Panc1 (cell line): ENCODE measurements at regions not wholly inside any gene's neighbourhood (a gene's known extent, or its start where the extent isn't known, plus 50 kb on each side); places are given as distances from the start of the nearest gene placed in this dataset.

Experiments
- ATAC-seq: fragments of 200-7000 bp; cut with Tn5 transposase; 2 replicates; pipeline ENCODE4 v1.9.1; 2020; ENCODE audit warnings: mild to moderate bottlenecking, moderate library complexity
- BruUV-seq: library from RNA; stranded (reverse); fragments of 400-500 nt; replicated peaks from 2 replicates; lab custom pipeline; 2021; lab: Mats Ljungman, UMichigan
- CTCF ChIA-PET: fragments of 300-600 bp; sonication (Branson Sonifier 250); formaldehyde crosslinking; loops from one replicate; lab custom pipeline; 2022; ENCODE audit warnings: antibody characterized with exemption; lab: Charles Lee
- POLR2A ChIA-PET: fragments of 300-600 bp; sonication (Branson Sonifier 250); formaldehyde crosslinking; loops from one replicate; lab custom pipeline; 2022; ENCODE audit warnings: antibody characterized with exemption; lab: Charles Lee
- DNase-seq: peaks from one replicate; pipeline ENCODE4 v3.0.0-alpha.2; 2010; ENCODE audit warnings: low read depth, low spot score
- H3K27ac ChIP-seq: 2 replicates; pipeline ENCODE4 v1.5.1; 2011; ENCODE audit warnings: mild to moderate bottlenecking, low read length, inconsistent platforms
- H3K27me3 ChIP-seq: fragments of 200-500 bp; sonication (Bioruptor generic); 2 replicates; pipeline ENCODE4 v1.6.0; 2014; ENCODE audit warnings: low read length, inconsistent platforms; ENCODE audit not compliant: control insufficient read depth, insufficient read depth
- H3K36me3 ChIP-seq: fragments of 200-500 bp; sonication (Bioruptor generic); 2 replicates; pipeline ENCODE4 v1.5.1; 2014; ENCODE audit warnings: inconsistent platforms, mild to moderate bottlenecking, low read length, moderate library complexity; ENCODE audit not compliant: control insufficient read depth, insufficient read depth
- H3K4me1 ChIP-seq: 2 replicates; pipeline ENCODE4 v1.5.1; 2011; ENCODE audit warnings: inconsistent platforms, mild to moderate bottlenecking, low read length, moderate library complexity; ENCODE audit not compliant: control insufficient read depth, insufficient read depth
- H3K4me3 ChIP-seq, 2 experiments: 2 replicates each; pipeline ENCODE4 v1.5.1; 2011 to 2012; ENCODE audit warnings: low read depth in 2 of 2, low read length in 2 of 2, mild to moderate bottlenecking in 2 of 2, inconsistent platforms in 1 of 2, moderate library complexity in 1 of 2
- H3K9me3 ChIP-seq: fragments of 200-500 bp; sonication (Bioruptor generic); 2 replicates; pipeline ENCODE4 v1.5.1; 2014; ENCODE audit warnings: low read depth, mild to moderate bottlenecking, inconsistent platforms, low read length, moderate library complexity; ENCODE audit not compliant: control insufficient read depth, insufficient read depth
- CTCF ChIP-seq: fragments of 450-650 bp; IDR thresholded peaks from 2 replicates; pipeline ENCODE4 v1.5.1; 2017; ENCODE audit warnings: mild to moderate bottlenecking
- POLR2AphosphoS5 ChIP-seq: IDR thresholded peaks from 2 replicates; pipeline ENCODE4 v1.6.1; 2012; ENCODE audit warnings: mild to moderate bottlenecking, low read depth, low read length, moderate library complexity
- REST ChIP-seq, 2 experiments: IDR thresholded peaks; 2 replicates each; pipeline ENCODE4 v1.6.1; 2011 to 2012; ENCODE audit warnings: low read depth in 2 of 2, control low read depth in 1 of 2, low read length in 1 of 2, mild to moderate bottlenecking in 1 of 2, moderate library complexity in 1 of 2; ENCODE audit not compliant: insufficient read depth in 1 of 2
- SIN3A ChIP-seq: IDR thresholded peaks from 2 replicates; pipeline ENCODE4 v1.6.1; 2012; ENCODE audit warnings: low read depth, mild to moderate bottlenecking, low read length, moderate library complexity, borderline replicate concordance; ENCODE audit not compliant: insufficient read depth
- TCF7L2 ChIP-seq: IDR thresholded peaks from 2 replicates; pipeline ENCODE4 v1.6.1; 2011; ENCODE audit warnings: mild to moderate bottlenecking, low read depth, low read length, inconsistent platforms
- in situ Hi-C: cut with HindIII; loops from 2 replicates; pipeline ENCODE4 v1.10.0; 2016; ENCODE audit warnings: low sequenced_read_pairs, low pct_unique_long_range_greater_than_20kb
- intact Hi-C: fragments of 100-400 bp; cut with micrococcal nuclease; formaldehyde crosslinking; loops from one replicate; pipeline ENCODE4 v1.10.0; 2022; ENCODE audit not compliant: unreplicated experiment

GRCh38 chr18:78770139-78770822 lies 209.3 kb upstream of the SALL3 start:
- BruUV-seq, result no TSS peak
- 0 out of 2 replicates have a peak, but pooled peaks cover 3% of the 10 kb centered on the region for H3K4me1 ChIP-seq
- DNase-seq, result no peak
- POLR2A ChIA-PET, result no interaction called here
- no peaks in the 10 kb centered on the region for H3K36me3 ChIP-seq
- in situ Hi-C loops, result no loop called here
- H3K27ac ChIP-seq, result no peak overlapping the region
- no peak overlapping the region for H3K4me3 ChIP-seq
- TF ChIP-seq POLR2AphosphoS5, result no peak
- no peak for TF ChIP-seq CTCF
- no peak for TF ChIP-seq REST (IDR thresholded peaks at IDR 0.05; ENCODE audit: insufficient read depth in 1 of 2, low read depth in 2 of 2, low read length in 1 of 2)
- TF ChIP-seq TCF7L2, result no peak
- no peak for TF ChIP-seq SIN3A
- intact Hi-C loops, result no loop called here
- CTCF ChIA-PET, result no interaction called here
- no peak for ATAC-seq
- H3K9me3 ChIP-seq, result no peaks in the 10 kb centered on the region
- peaks cover 13% of the 10 kb centered on the region; the same call in 1 of the 2 replicates for H3K27me3 ChIP-seq

GRCh38 chr18:78770823-78771139 lies 208.8 kb upstream of the SALL3 start:
- in situ Hi-C loops (no loop called here), intact Hi-C loops (no loop called here)
- H3K4me1 ChIP-seq, result 0 out of 2 replicates have a peak, but pooled peaks cover 3% of the 10 kb centered on the region
- H3K36me3 ChIP-seq, result no peaks in the 10 kb centered on the region
- DNase-seq, result no peak
- H3K27me3 ChIP-seq, result peaks cover 10% of the 10 kb centered on the region; the same call in 1 of the 2 replicates
- CTCF ChIA-PET, result no interaction called here
- no peak overlapping the region for H3K27ac ChIP-seq
- POLR2A ChIA-PET, result no interaction called here
- BruUV-seq, result no TSS peak
- H3K4me3 ChIP-seq, result no peak overlapping the region
- ATAC-seq, result no peak
- no peaks in the 10 kb centered on the region for H3K9me3 ChIP-seq
- TF ChIP-seq CTCF (no peak), POLR2AphosphoS5 (no peak), REST (IDR thresholded peaks at IDR 0.05; ENCODE audit: insufficient read depth in 1 of 2, low read depth in 2 of 2, low read length in 1 of 2) (no peak), TCF7L2 (no peak), SIN3A (no peak)
